NCI-H748 (cell line): ENCODE measurements at regions not wholly inside any gene's neighbourhood (a gene's known extent, or its start where the extent isn't known, plus 50 kb on each side); places are given as distances from the start of the nearest gene placed in this dataset.

Source experiments
- DNase-seq: peaks from one replicate; lab custom pipeline; 2025; ENCODE audit not compliant: unreplicated experiment; lab: John Stamatoyannopoulos, UW

DNA sequence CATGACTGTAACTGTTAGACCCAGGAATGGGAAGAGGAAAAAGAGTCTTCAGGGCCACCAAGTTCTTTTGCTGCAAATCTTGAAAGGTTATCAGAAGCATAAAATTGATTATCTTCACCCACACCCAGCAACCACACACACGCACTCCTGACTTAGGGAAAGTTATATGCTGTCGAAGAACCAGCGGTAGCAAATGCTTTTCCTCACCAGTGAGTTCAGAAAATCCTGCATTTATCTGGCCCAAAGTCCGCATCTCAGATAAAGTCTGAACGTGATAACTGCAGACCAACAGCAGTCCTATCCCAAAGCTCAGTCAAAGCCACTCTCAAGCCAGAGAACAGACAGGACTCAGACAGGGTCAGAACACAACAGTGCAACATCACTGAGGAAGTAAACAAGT is 115.6 kb downstream of the IRS2 start:
- DNase-seq: no peak

DNA sequence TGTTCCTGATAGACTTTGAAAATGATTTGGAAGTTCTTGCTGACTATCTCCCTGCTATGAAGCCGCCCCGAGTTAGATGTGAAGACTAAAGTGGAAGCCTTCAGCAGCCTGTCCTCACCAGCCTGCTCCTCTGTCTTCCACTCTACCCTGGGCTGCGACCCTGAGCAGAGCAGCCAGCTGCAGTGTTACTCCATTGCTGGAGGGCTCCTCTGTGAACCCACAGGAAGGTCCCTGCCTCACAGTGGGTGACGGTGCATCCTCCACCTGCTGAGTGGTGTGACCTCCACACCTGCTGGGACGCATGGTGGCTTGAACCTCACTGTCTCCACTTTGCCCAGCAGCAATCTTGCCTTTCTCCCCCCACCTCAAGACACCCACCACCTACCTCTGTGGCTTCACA is 116.4 kb downstream of the IRS2 start:
- DNase-seq: no peak

GRCh38 chr13:109669234-109669612 is 117.2 kb downstream of the IRS2 start:
- DNase-seq: no peak

GRCh38 chr13:109668433-109669233 is 117.8 kb downstream of the IRS2 start:
- DNase-seq: no peak

DNA sequence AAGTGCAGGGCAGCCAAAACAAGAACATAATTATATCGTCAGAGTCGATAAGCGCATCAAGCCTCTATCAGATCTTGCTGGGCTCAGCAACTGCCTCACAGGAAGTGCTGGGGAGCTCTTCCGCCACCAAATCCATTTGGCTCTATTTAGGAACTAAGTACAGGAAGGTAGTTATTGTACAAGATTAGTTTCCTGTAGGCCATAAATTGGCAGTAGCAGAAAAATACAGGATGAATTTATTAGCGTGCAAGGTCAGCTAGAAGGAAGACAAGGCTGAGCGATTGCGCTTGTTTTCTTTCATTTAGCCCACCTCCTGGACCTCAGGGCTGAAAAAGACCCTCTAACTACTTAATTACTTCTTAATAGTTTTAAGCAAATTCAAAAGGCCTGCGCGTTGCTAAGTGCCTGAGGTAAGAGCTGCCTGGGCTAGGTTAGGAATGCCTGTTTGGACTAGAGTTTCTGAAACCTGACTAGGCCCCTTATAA is 118.5 kb downstream of the IRS2 start:
- DNase-seq: peak; percentile 57

- DNase-seq: no peak
Measured at GRCh38 chr13:109667056-109667455, 119.3 kb downstream of the IRS2 start.

GRCh38 chr13:109666656-109667055 is 119.7 kb downstream of the IRS2 start:
- no peak for DNase-seq

DNA sequence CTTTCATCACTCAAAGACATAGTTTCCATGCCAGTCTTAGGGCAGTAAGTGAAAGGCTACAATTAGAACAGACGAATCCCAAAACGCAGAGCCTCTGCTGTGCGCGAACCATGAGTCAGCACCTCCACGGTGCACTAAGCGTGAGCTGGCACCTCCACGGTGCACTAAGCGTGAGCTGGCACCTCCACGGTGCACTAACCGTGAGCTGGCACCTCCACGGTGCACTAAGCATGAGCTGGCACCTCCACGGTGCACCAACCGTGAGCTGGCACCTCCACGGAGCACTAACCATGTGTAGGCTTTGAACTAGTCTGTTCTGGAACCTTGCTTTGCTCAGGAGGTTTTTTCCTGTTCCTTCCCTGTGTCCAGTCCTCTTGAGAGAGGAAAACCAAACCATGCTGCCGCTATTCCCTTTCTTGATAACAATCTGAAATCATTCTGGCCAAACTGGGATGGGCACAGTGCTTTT is 120.6 kb downstream of the IRS2 start:
- DNase-seq: no peak

GRCh38 chr13:109665240-109665639 is 121.1 kb downstream of the IRS2 start:
- no peak for DNase-seq

DNA sequence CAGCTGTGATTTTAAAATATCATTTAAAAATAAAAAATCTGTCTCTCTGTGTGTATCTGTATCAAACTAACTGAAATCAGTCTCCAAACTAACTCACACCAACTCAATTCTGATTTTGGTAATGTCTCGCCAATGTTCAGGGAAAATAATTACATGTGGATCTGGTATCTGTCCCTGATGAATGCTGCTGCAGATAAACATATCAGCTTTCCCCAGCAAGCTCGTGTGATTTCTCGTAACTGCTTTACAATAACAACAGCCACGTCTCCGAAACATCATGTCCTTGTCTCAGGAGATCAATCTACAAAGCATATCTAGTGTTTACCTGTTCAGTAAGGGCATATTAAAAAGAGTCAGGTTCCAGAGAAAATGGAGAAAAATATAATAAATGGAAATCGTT is 129.0 kb downstream of the IRS2 start:
- DNase-seq: no peak

DNA sequence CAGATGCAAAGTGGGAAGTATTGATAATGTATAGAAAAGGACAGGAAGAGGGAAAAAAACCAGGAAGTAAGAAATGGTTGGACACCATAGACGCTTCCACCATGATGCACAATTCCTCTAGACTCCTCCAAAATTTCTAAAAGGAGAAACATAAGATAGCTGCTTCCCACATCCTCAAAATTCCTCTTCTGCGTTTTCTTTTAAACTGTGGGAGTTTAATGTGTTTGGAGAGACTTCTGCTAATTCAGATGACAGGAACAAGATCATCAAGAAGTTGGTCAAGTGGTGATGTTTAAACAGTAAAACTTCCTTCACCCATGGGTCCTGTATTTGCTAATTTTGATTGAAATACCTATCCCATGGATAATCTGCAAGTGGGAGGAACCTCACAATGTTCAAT is 130.2 kb downstream of the IRS2 start:
- DNase-seq: no peak

DNA sequence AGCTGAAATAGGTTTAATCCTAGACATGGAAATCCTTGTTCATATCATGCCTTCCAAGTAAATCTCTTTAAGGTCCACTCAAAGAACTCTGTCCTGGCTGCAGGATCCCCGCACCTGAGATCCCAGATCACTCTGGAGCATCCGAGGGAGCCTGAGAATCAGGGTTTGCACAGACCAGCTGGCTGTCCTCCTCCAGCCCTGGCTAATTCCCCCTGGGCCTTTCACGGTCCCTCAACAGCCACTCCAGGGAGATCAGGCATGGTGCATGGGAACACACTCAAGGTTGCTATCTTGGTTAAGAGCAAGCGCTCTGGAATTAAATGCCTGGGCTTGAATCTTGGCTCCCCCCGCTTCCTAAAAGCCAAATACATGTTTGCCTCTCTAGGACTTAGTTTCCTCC is 130.8 kb downstream of the IRS2 start:
- DNase-seq: no peak

GRCh38 chr13:109655206-109655600 is 131.2 kb downstream of the IRS2 start:
- DNase-seq: no peak

GRCh38 chr13:109654341-109655205 is 131.8 kb downstream of the IRS2 start:
- no peak for DNase-seq

- no peak for DNase-seq
Measured at GRCh38 chr13:109652531-109652930, 133.9 kb downstream of the IRS2 start.

DNA sequence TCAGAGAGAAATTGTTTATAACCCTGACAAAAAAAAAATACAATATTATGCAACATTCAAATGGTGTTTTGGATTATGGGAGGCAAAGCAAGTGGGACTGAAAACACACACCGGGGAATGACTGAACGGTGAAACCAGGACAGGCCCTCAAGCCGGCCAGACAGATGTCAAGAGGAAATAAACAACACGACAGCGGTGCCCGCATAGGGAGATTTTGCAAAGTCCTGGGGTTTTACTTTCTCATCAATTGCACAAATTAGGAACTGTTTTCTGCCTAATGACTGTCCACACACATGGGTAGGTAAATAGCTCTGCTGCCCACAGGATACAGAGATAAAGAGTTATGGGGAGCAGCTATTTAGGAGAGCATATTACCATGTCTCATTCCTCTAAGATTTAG is 134.5 kb downstream of the IRS2 start:
- no peak for DNase-seq

DNA sequence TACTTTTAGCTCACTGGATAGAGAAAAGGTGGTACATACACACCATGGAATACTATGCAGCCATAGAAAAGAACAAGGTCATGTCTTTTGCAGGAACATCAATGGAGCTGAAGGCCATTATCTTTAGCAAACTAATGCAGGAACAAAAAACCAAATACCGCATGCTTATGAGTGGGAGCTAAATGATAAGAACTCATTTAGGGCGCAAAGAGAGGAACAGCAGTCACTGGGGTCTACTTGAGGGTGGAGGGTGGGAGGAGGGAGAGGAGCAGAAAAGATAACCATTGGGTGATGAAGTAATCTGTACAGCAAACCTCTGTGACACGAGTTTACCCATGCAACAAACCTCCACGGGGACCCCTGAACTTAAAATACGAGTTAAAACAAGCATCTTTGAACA is 135.1 kb downstream of the IRS2 start:
- no peak for DNase-seq

DNA sequence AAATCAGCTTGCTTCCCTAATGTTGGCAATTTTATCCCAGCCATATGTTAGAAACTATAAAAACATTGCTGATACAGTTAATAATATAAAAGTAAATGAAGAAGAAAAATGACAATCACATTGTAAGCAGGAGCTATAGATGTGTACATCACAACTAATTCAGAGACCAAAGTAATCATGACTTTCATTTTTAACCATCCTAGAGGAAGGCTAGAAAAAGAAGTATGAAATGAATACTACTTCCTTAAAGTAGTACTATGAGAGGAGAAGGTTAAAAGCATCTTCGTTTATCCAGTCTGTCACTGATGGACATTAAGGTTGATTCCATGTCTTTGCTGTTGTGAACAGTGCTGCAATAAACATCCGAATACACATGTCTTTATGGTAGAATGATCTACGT is 135.5 kb downstream of the IRS2 start:
- no peak for DNase-seq

DNA sequence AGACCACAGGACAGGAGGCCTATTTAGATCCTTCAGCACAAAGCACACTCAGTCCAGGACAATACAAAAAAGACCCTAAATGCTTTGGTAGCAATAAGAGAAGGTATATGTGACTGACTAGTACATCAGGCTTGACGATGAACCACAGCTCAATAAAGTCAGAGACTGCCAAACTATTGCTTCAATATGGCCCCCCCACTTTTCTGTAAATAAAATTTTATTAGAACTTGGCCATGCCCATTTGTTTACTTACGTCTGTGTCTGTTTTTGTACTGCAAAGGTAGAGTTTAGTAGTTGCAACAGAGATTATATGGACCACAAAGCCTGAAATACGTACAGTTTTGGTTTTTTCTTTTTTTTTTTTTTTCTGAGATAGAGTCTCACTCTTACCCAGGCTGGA is 136.7 kb downstream of the IRS2 start:
- no peak for DNase-seq

DNA sequence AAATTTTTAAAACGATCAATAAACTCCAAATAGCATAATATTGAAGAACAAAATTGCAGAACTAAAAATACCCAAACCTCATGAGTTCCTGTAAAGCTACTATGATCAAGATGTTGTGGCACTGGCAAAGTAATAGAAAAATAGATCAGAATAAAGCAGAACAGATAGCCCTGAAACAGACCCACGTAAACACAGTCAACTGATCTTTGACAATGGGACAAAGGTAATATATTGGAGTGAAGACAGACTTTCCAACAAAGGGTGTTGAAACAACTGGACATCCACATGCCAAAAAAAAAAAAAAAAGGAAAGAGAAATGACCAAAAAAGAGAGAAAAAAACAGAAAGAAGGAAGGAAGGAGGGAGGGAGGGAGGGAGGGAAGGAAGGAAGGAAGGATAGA is 138.7 kb downstream of the IRS2 start:
- DNase-seq: no peak

DNA sequence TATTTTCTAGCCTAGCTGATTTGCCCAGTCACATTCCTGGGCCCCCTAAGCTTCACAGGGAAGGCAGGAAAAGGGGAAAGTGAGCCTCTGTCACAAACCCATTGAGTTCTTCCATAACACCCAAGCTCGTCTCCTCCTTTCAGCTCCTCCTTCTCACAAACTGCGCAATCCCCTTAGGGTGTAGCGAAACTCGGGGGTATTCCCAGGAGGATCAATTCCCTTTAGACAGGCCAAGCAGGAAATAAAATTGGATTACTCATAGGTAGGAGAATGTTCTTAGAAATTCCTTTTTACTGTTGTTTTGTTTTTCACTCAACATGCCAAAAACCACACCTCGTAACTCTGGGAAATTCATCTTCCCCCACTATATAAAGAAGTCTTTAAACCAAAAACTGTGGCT is 139.3 kb downstream of the IRS2 start:
- no peak for DNase-seq

- no peak for DNase-seq
Measured at GRCh38 chr13:109646423-109646822, 140.0 kb downstream of the IRS2 start.
